ENCODE measurements at regions not wholly inside any gene's neighbourhood (a gene's known extent, or its start where the extent isn't known, plus 50 kb on each side); places are given as distances from the start of the nearest gene placed in this dataset.

DNA sequence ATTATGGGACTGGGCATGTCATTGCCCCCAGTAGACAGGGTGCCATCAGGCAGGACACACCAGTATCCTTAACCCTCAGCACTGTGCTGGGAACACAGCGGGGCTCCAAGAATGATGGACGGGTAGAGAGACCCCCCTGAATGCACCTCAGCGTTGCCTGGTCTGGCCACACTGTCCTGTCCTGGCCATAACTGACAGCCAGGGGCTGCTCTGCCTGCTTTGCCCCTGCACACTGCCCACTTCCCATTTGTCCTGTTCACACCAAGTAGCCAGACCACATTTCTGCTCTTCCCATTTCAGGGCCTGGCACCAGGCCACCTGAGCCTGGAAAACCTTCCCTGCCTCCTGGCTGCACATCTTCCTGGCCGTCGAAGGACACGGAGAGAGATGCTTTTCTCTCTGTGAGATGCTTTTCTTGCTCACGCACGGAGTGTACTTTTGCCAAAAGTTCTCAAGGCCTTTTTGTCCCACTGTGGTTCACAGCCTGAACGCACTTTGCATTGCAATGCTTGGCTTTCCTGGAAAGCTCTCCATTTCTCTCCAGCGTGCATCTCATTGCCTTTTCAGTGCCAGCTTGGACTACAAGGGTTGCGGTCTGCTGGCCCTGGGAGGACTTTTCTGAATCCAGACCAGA, 131.0 kb upstream of the EEPD1 start:
- Histone ChIP-seq H3K9me3 (ENCODE audit: control extremely low read depth in 1 of 5, control insufficient read depth in 4 of 5, insufficient read depth in 2 of 5, low read depth in 1 of 5, low read length in 4 of 5) (no peaks in the 10 kb centered on the region), H3K27me3 (replicated peaks in 2 of 5; ENCODE audit: control insufficient read depth in 4 of 5, insufficient read depth in 5 of 5, low read length in 4 of 5) (no peaks in the 10 kb centered on the region), H3K27ac (ENCODE audit: insufficient read depth in 1 of 2, low read depth in 1 of 2, low read length in 2 of 2, poor library complexity in 1 of 2, severe bottlenecking in 2 of 2) (no peak overlapping the region), H3K4me3 (ENCODE audit: control insufficient read depth in 1 of 7, extremely low read depth in 1 of 7, insufficient read depth in 4 of 7, low read depth in 2 of 7, low read length in 6 of 7) (no peak overlapping the region), H3K36me3 (ENCODE audit: control insufficient read depth in 4 of 4, insufficient read depth in 4 of 4, low read length in 3 of 4) (no peaks in the 10 kb centered on the region), H3K4me1 (ENCODE audit: control extremely low read depth in 1 of 4, control insufficient read depth in 4 of 4, insufficient read depth in 4 of 4, low read length in 3 of 4) (peaks cover 0 to 4% (median 0%) of the 10 kb centered on the region in 4 experiments)
- 92% methylated on average over 10 of the region's 11 CpGs for WGBS (ENCODE audit: insufficient coverage)
- ChIA-PET CTCF (interaction anchor here (1.2 kb wide), 1 partner anchor 17 kb away, joined by 3 read pairs; no protein-coding TSS in a partner anchor), POLR2A (no interaction called here)
- no peak for DNase-seq

DNA sequence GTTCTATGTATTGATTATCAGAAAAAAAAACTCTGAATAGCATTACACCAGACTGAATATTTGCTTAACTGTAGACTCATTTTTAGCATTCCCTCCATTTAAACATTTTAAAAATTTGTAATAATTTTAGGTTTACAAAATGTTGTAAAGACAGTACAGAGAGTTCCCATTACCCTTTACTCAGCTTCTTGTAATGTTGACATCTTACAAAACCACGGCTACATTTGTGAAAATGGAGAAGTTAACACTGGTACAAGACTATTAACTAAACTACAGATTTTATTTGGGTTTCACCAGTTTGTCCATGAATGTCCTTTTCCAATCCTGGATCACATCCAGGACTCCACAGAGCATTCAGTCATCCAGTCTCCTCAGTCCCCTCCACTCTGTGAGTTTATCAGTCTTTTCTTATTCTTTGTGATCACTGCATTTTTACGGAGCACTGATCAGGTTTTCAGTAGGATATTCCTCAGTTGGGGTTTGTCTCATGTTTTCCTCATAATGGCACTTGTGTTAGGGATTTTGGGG, 130.0 kb upstream of the EEPD1 start:
- H3K4me1 ChIP-seq (ENCODE audit: control extremely low read depth in 1 of 4, control insufficient read depth in 4 of 4, insufficient read depth in 4 of 4, low read length in 3 of 4): peaks cover 0 to 4% (median 0%) of the 10 kb centered on the region in 4 experiments
- no peak overlapping the region for H3K4me3 ChIP-seq (ENCODE audit: control insufficient read depth in 1 of 7, extremely low read depth in 1 of 7, insufficient read depth in 4 of 7, low read depth in 2 of 7, low read length in 6 of 7)
- H3K9me3 ChIP-seq (ENCODE audit: control extremely low read depth in 1 of 5, control insufficient read depth in 4 of 5, insufficient read depth in 2 of 5, low read depth in 1 of 5, low read length in 4 of 5): no peaks in the 10 kb centered on the region
- no peaks in the 10 kb centered on the region for H3K36me3 ChIP-seq (ENCODE audit: control insufficient read depth in 4 of 4, insufficient read depth in 4 of 4, low read length in 3 of 4)
- no peaks in the 10 kb centered on the region for H3K27me3 ChIP-seq (replicated peaks in 2 of 5; ENCODE audit: control insufficient read depth in 4 of 5, insufficient read depth in 5 of 5, low read length in 4 of 5)
- POLR2A ChIA-PET: interaction anchor here (0.5 kb wide), 1 partner anchor 13 kb away, joined by 3 read pairs; no protein-coding TSS in a partner anchor
- WGBS (ENCODE audit: insufficient coverage): 20% methylated on average over 1 of the region's 2 CpGs
- H3K27ac ChIP-seq (ENCODE audit: insufficient read depth in 1 of 2, low read depth in 1 of 2, low read length in 2 of 2, poor library complexity in 1 of 2, severe bottlenecking in 2 of 2): no peak overlapping the region
- DNase-seq: peak in 2 of 3 donors; percentile 16 to 29
- CTCF ChIA-PET: no interaction called here

DNA sequence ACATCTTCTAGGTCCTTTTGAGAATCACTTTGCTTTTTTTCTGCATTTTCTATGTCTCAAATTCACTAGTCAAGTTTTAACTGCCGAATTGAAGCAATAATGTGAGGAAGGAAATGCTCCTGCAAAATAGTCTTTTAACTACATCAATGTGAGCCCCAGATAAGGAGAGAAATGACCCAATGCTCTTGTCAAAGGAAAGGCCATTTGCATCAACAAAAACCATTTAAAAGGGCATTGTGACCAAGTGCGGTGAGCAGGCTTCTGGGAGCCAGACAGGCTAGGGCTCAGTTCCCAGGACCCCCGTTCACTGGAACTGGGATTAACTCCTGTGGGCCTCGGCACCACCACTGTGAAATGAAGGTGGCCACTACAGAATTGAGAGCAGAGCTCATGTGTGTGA, 127.9 kb upstream of the EEPD1 start:
- Histone ChIP-seq H3K9me3 (ENCODE audit: control extremely low read depth in 1 of 5, control insufficient read depth in 4 of 5, insufficient read depth in 2 of 5, low read depth in 1 of 5, low read length in 4 of 5) (no peaks in the 10 kb centered on the region), H3K36me3 (ENCODE audit: control insufficient read depth in 4 of 4, insufficient read depth in 4 of 4, low read length in 3 of 4) (no peaks in the 10 kb centered on the region), H3K4me3 (ENCODE audit: control insufficient read depth in 1 of 7, extremely low read depth in 1 of 7, insufficient read depth in 4 of 7, low read depth in 2 of 7, low read length in 6 of 7) (no peak overlapping the region), H3K27ac (ENCODE audit: insufficient read depth in 1 of 2, low read depth in 1 of 2, low read length in 2 of 2, poor library complexity in 1 of 2, severe bottlenecking in 2 of 2) (no peak overlapping the region), H3K4me1 (ENCODE audit: control extremely low read depth in 1 of 4, control insufficient read depth in 4 of 4, insufficient read depth in 4 of 4, low read length in 3 of 4) (peaks cover 0 to 4% (median 0%) of the 10 kb centered on the region in 4 experiments), H3K27me3 (replicated peaks in 2 of 5; ENCODE audit: control insufficient read depth in 4 of 5, insufficient read depth in 5 of 5, low read length in 4 of 5) (no peaks in the 10 kb centered on the region)
- POLR2A ChIA-PET: no interaction called here
- peak in 1 of 3 donors; percentile 20 for DNase-seq
- WGBS (ENCODE audit: insufficient coverage): 38% methylated on average over 2 of the region's 4 CpGs
- CTCF ChIA-PET: no interaction called here

DNA sequence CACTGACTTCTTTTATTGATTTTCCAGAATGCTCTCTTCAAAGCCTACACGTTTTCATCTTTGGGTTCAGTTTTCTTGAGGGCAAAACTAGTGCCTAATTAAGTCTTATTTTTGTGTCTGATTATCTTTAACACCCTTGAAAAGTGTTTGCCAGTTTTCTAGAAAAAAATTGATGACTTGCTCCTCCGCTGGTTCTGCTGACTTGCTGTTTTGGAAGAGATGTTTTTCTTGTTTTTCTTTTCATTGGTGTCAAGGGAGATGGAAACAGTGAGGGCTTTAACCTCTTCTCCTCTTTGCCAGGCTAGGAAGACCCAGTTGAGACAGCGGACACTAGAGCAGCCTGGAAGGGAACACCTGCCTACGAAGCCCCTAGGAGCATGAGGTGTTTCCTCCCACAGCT, 123.7 kb upstream of the EEPD1 start:
- H3K27ac ChIP-seq (ENCODE audit: insufficient read depth in 1 of 2, low read depth in 1 of 2, low read length in 2 of 2, poor library complexity in 1 of 2, severe bottlenecking in 2 of 2): no peak overlapping the region
- 75% methylated on average over 4 of the region's 4 CpGs for WGBS (ENCODE audit: insufficient coverage)
- H3K4me1 ChIP-seq (ENCODE audit: control extremely low read depth in 1 of 4, control insufficient read depth in 4 of 4, insufficient read depth in 4 of 4, low read length in 3 of 4): peaks cover 0 to 4% (median 0%) of the 10 kb centered on the region in 4 experiments
- DNase-seq: no peak
- H3K36me3 ChIP-seq (ENCODE audit: control insufficient read depth in 4 of 4, insufficient read depth in 4 of 4, low read length in 3 of 4): no peaks in the 10 kb centered on the region
- ChIA-PET POLR2A (no interaction called here), CTCF (no interaction called here)
- no peaks in the 10 kb centered on the region for H3K27me3 ChIP-seq (replicated peaks in 2 of 5; ENCODE audit: control insufficient read depth in 4 of 5, insufficient read depth in 5 of 5, low read length in 4 of 5)
- H3K9me3 ChIP-seq (ENCODE audit: control extremely low read depth in 1 of 5, control insufficient read depth in 4 of 5, insufficient read depth in 2 of 5, low read depth in 1 of 5, low read length in 4 of 5): no peaks in the 10 kb centered on the region
- no peak overlapping the region for H3K4me3 ChIP-seq (ENCODE audit: control insufficient read depth in 1 of 7, extremely low read depth in 1 of 7, insufficient read depth in 4 of 7, low read depth in 2 of 7, low read length in 6 of 7)

DNA sequence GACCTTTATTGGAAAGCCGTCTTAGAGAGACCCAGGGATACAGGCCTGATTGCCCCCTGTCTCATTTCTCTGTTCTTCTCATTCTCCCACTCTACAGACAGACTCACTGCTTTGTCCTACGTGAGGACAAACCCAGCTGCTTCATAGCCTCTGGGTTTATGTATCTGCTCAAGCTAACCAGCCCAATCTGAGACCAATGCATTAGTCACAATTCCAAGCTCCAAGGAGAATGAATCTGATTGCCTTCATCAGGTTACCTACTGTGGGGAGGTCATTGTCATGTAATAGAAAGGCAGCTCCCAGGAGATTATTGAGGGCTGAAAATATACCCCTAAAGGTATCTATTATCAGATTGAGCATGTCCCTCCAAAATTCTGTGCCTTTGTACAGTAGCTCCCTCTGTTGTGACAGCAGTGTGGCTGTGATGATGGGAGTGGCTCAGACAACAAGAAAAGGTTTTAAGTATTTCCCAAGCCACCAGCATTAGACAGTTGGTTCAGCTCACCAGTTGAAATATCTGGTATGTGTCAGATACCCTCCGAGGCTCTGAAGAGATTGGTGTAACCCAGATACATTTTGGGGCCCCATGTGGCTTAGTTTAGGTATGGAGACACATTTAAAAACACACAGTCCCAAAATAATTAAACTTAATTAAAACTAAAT, 123.1 kb upstream of the EEPD1 start:
- POLR2A ChIA-PET: no interaction called here
- no peak for DNase-seq
- WGBS (ENCODE audit: insufficient coverage): 100% methylated on average over 3 of the region's 3 CpGs
- Histone ChIP-seq H3K36me3 (ENCODE audit: control insufficient read depth in 4 of 4, insufficient read depth in 4 of 4, low read length in 3 of 4) (no peaks in the 10 kb centered on the region), H3K4me3 (ENCODE audit: control insufficient read depth in 1 of 7, extremely low read depth in 1 of 7, insufficient read depth in 4 of 7, low read depth in 2 of 7, low read length in 6 of 7) (no peak overlapping the region), H3K4me1 (ENCODE audit: control extremely low read depth in 1 of 4, control insufficient read depth in 4 of 4, insufficient read depth in 4 of 4, low read length in 3 of 4) (peaks cover 0 to 4% (median 0%) of the 10 kb centered on the region in 4 experiments), H3K9me3 (ENCODE audit: control extremely low read depth in 1 of 5, control insufficient read depth in 4 of 5, insufficient read depth in 2 of 5, low read depth in 1 of 5, low read length in 4 of 5) (no peaks in the 10 kb centered on the region), H3K27ac (ENCODE audit: insufficient read depth in 1 of 2, low read depth in 1 of 2, low read length in 2 of 2, poor library complexity in 1 of 2, severe bottlenecking in 2 of 2) (no peak overlapping the region), H3K27me3 (replicated peaks in 2 of 5; ENCODE audit: control insufficient read depth in 4 of 5, insufficient read depth in 5 of 5, low read length in 4 of 5) (no peaks in the 10 kb centered on the region)
- CTCF ChIA-PET: interaction anchor here (1.0 to 1.3 kb wide), 2 partner anchors 10 to 20 kb away, joined by 3 to 5 read pairs; no protein-coding TSS in a partner anchor

DNA sequence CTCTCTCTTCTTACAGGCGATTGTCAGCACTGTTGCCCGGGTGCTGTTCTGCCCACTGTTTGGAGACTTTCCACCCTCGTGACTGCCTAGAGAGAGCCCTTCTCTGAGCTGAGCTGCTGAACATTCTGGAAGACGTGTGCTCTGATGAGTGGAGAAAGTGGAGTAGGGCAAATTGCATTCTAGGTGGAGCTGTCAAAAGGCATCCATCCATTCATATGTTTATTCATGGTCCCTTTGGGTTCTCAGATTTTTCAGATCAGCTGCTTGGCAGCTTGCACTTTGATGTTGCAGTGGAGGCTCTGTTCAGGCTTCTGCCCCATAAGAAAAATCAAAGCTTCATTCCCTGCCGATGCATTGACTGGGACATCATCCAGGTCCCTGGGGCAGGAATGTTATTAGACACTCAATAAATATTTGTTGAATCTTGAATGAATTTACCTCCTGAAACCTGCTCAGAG, 120.7 kb upstream of the EEPD1 start:
- DNase-seq: no peak
- ChIA-PET POLR2A (no interaction called here), CTCF (interaction anchor here (1.2 kb wide), 1 partner anchor 15 kb away, joined by 3 read pairs; no protein-coding TSS in a partner anchor)
- Histone ChIP-seq H3K4me1 (ENCODE audit: control extremely low read depth in 1 of 4, control insufficient read depth in 4 of 4, insufficient read depth in 4 of 4, low read length in 3 of 4) (peaks cover 0 to 11% (median 5%) of the 10 kb centered on the region in 4 experiments), H3K4me3 (ENCODE audit: control insufficient read depth in 1 of 7, extremely low read depth in 1 of 7, insufficient read depth in 4 of 7, low read depth in 2 of 7, low read length in 6 of 7) (no peak overlapping the region), H3K27me3 (replicated peaks in 2 of 5; ENCODE audit: control insufficient read depth in 4 of 5, insufficient read depth in 5 of 5, low read length in 4 of 5) (no peaks in the 10 kb centered on the region), H3K36me3 (ENCODE audit: control insufficient read depth in 4 of 4, insufficient read depth in 4 of 4, low read length in 3 of 4) (no peaks in the 10 kb centered on the region), H3K27ac (ENCODE audit: insufficient read depth in 1 of 2, low read depth in 1 of 2, low read length in 2 of 2, poor library complexity in 1 of 2, severe bottlenecking in 2 of 2) (no peak overlapping the region), H3K9me3 (ENCODE audit: control extremely low read depth in 1 of 5, control insufficient read depth in 4 of 5, insufficient read depth in 2 of 5, low read depth in 1 of 5, low read length in 4 of 5) (no peaks in the 10 kb centered on the region)
- WGBS (ENCODE audit: insufficient coverage): 100% methylated on average over 3 of the region's 5 CpGs

DNA sequence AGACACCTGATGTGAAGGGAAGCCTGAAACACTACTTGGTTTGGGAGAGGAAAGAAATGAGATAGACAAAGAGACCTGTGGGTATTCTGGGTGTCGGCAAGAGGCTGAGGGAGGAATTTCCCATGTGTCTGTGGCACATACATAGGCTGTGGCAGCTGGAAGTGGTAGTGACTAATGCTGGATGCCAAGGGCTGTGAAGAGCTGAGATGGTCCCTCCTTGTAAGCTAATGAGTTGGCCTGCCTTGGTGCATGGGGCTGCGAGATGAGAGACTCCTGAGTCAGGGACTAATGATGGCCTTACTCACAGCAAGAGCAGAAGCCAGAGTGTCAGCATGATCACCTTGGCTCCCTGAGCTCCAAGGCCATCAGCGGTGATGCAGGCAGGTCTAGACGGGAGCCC, 119.0 kb upstream of the EEPD1 start:
- H3K9me3 ChIP-seq (ENCODE audit: control extremely low read depth in 1 of 5, control insufficient read depth in 4 of 5, insufficient read depth in 2 of 5, low read depth in 1 of 5, low read length in 4 of 5): no peaks in the 10 kb centered on the region
- POLR2A ChIA-PET: no interaction called here
- peaks cover 0 to 18% (median 9%) of the 10 kb centered on the region in 4 experiments for H3K4me1 ChIP-seq (ENCODE audit: control extremely low read depth in 1 of 4, control insufficient read depth in 4 of 4, insufficient read depth in 4 of 4, low read length in 3 of 4)
- H3K27me3 ChIP-seq (replicated peaks in 2 of 5; ENCODE audit: control insufficient read depth in 4 of 5, insufficient read depth in 5 of 5, low read length in 4 of 5): no peaks in the 10 kb centered on the region
- H3K4me3 ChIP-seq (ENCODE audit: control insufficient read depth in 1 of 7, extremely low read depth in 1 of 7, insufficient read depth in 4 of 7, low read depth in 2 of 7, low read length in 6 of 7): no peak overlapping the region
- CTCF ChIA-PET: no interaction called here
- no peak for DNase-seq
- no peak overlapping the region for H3K27ac ChIP-seq (ENCODE audit: insufficient read depth in 1 of 2, low read depth in 1 of 2, low read length in 2 of 2, poor library complexity in 1 of 2, severe bottlenecking in 2 of 2)
- no peaks in the 10 kb centered on the region for H3K36me3 ChIP-seq (ENCODE audit: control insufficient read depth in 4 of 4, insufficient read depth in 4 of 4, low read length in 3 of 4)
- WGBS (ENCODE audit: insufficient coverage): 50% methylated on average over 2 of the region's 4 CpGs
